GM23338 (cell line): ENCODE measurements at regions not wholly inside any gene's neighbourhood (a gene's known extent, or its start where the extent isn't known, plus 50 kb on each side); places are given as distances from the start of the nearest gene placed in this dataset.

Source experiments
- ATAC-seq: fragments of 200-7000 bp; cut with Tn5 transposase; 3 replicates; pipeline ENCODE4 v1.9.1; 2020
- DNase-seq: peaks from one replicate; pipeline ENCODE4 v3.0.0-alpha.2; 2015; ENCODE audit warnings: low spot score
- H2AFZ ChIP-seq: fragments of 200-600 bp; sonication (generic); 2 replicates; pipeline ENCODE4 v1.8.0; 2016; ENCODE audit warnings: antibody characterized with exemption, mild to moderate bottlenecking, moderate library complexity
- H3F3A ChIP-seq: fragments of 200-600 bp; sonication (generic); replicated peaks from 2 replicates; pipeline ENCODE4 v1.8.0; 2017; ENCODE audit warnings: antibody characterized with exemption, mixed run types, low read depth
- H3K27ac ChIP-seq: fragments of 200-600 bp; sonication (generic); 2 replicates; pipeline ENCODE4 v1.6.1; 2016; ENCODE audit warnings: low read depth
- H3K27me3 ChIP-seq: fragments of 200-600 bp; sonication (generic); 2 replicates; pipeline ENCODE4 v1.8.0; 2016; ENCODE audit warnings: mild to moderate bottlenecking, mixed run types, moderate library complexity; ENCODE audit not compliant: insufficient read depth
- H3K36me3 ChIP-seq: fragments of 200-600 bp; sonication (generic); 2 replicates; pipeline ENCODE4 v1.8.0; 2016; ENCODE audit warnings: mild to moderate bottlenecking; ENCODE audit not compliant: insufficient read depth
- H3K4me1 ChIP-seq: fragments of 200-600 bp; sonication (generic); 2 replicates; pipeline ENCODE4 v1.8.0; 2016; ENCODE audit warnings: mild to moderate bottlenecking, moderate library complexity; ENCODE audit not compliant: insufficient read depth
- H3K4me2 ChIP-seq: fragments of 200-600 bp; sonication (generic); 2 replicates; pipeline ENCODE4 v1.7.1; 2017; ENCODE audit warnings: mixed run types
- H3K4me3 ChIP-seq: fragments of 200-600 bp; sonication (generic); 2 replicates; pipeline ENCODE4 v1.6.1; 2016; ENCODE audit warnings: mixed run types
- H3K79me2 ChIP-seq: fragments of 200-600 bp; sonication (generic); replicated peaks from 2 replicates; pipeline ENCODE4 v1.8.0; 2017; ENCODE audit warnings: mild to moderate bottlenecking; ENCODE audit not compliant: insufficient read depth
- H3K9me2 ChIP-seq: fragments of 200-600 bp; sonication (generic); 2 replicates; pipeline ENCODE4 v1.8.0; 2017; ENCODE audit not compliant: insufficient read depth
- H4K20me1 ChIP-seq: fragments of 200-600 bp; sonication (generic); replicated peaks from 2 replicates; pipeline ENCODE4 v1.8.0; 2017; ENCODE audit warnings: mild to moderate bottlenecking; ENCODE audit not compliant: insufficient read depth
- H3K27ac Mint-ChIP-seq: 2 replicates; pipeline ENCODE4 v1.8.0; 2020; ENCODE audit warnings: inconsistent platforms, mild to moderate bottlenecking, moderate library complexity, mixed read lengths
- H3K27me3 Mint-ChIP-seq: 3 replicates; pipeline ENCODE4 v1.8.0; 2022; ENCODE audit warnings: low read depth, mild to moderate bottlenecking, moderate library complexity, mixed read lengths, inconsistent platforms; ENCODE audit not compliant: insufficient read depth, poor library complexity
- H3K36me3 Mint-ChIP-seq: 3 replicates; pipeline ENCODE4 v1.8.0; 2021; ENCODE audit warnings: low read depth, mild to moderate bottlenecking, inconsistent platforms, moderate library complexity, mixed read lengths
- H3K4me1 Mint-ChIP-seq: 3 replicates; pipeline ENCODE4 v1.8.0; 2020; ENCODE audit warnings: mild to moderate bottlenecking, inconsistent platforms, mixed read lengths
- H3K4me3 Mint-ChIP-seq: 3 replicates; pipeline ENCODE4 v1.8.0; 2021; ENCODE audit warnings: moderate library complexity, mild to moderate bottlenecking, inconsistent platforms, mixed read lengths
- H3K9me3 Mint-ChIP-seq: 3 replicates; pipeline ENCODE4 v1.8.0; 2020; ENCODE audit warnings: moderate library complexity, mild to moderate bottlenecking, inconsistent platforms, mixed read lengths
- CREB1 ChIP-seq: fragments of 250-450 bp; sonication (Bioruptor Pico); IDR thresholded peaks from 2 replicates; pipeline ENCODE4 v1.5.0; 2020; ENCODE audit warnings: low read depth, mild to moderate bottlenecking, moderate library complexity
- STAT1 ChIP-seq: IDR thresholded peaks from one replicate; pipeline ENCODE4 v1.6.1; 2016; ENCODE audit warnings: antibody characterized with exemption; ENCODE audit not compliant: unreplicated experiment
- TF ChIP-seq, protein P1 (sequence below): fragments of 250-450 bp; sonication (Bioruptor Pico); IDR thresholded peaks from 2 replicates; pipeline ENCODE4 v1.5.0; 2020; ENCODE audit warnings: mild to moderate bottlenecking, moderate library complexity
- TF ChIP-seq, protein P2 (sequence below): IDR thresholded peaks from 2 replicates; pipeline ENCODE4 v1.6.1; 2016; ENCODE audit warnings: antibody characterized with exemption
- TF ChIP-seq, protein P3 (sequence below), 2 experiments: fragments of 200-600 bp in 1 of 2; sonication (generic) in 1 of 2; conservative IDR thresholded peaks; 2 replicates each; pipeline versions ENCODE4 v1.5.1 to v1.6.1; 2016 to 2017; ENCODE audit warnings: antibody characterized with exemption in 2 of 2, low read depth in 2 of 2, mild to moderate bottlenecking in 2 of 2, moderate library complexity in 1 of 2

- TF ChIP-seq, protein P1, sequence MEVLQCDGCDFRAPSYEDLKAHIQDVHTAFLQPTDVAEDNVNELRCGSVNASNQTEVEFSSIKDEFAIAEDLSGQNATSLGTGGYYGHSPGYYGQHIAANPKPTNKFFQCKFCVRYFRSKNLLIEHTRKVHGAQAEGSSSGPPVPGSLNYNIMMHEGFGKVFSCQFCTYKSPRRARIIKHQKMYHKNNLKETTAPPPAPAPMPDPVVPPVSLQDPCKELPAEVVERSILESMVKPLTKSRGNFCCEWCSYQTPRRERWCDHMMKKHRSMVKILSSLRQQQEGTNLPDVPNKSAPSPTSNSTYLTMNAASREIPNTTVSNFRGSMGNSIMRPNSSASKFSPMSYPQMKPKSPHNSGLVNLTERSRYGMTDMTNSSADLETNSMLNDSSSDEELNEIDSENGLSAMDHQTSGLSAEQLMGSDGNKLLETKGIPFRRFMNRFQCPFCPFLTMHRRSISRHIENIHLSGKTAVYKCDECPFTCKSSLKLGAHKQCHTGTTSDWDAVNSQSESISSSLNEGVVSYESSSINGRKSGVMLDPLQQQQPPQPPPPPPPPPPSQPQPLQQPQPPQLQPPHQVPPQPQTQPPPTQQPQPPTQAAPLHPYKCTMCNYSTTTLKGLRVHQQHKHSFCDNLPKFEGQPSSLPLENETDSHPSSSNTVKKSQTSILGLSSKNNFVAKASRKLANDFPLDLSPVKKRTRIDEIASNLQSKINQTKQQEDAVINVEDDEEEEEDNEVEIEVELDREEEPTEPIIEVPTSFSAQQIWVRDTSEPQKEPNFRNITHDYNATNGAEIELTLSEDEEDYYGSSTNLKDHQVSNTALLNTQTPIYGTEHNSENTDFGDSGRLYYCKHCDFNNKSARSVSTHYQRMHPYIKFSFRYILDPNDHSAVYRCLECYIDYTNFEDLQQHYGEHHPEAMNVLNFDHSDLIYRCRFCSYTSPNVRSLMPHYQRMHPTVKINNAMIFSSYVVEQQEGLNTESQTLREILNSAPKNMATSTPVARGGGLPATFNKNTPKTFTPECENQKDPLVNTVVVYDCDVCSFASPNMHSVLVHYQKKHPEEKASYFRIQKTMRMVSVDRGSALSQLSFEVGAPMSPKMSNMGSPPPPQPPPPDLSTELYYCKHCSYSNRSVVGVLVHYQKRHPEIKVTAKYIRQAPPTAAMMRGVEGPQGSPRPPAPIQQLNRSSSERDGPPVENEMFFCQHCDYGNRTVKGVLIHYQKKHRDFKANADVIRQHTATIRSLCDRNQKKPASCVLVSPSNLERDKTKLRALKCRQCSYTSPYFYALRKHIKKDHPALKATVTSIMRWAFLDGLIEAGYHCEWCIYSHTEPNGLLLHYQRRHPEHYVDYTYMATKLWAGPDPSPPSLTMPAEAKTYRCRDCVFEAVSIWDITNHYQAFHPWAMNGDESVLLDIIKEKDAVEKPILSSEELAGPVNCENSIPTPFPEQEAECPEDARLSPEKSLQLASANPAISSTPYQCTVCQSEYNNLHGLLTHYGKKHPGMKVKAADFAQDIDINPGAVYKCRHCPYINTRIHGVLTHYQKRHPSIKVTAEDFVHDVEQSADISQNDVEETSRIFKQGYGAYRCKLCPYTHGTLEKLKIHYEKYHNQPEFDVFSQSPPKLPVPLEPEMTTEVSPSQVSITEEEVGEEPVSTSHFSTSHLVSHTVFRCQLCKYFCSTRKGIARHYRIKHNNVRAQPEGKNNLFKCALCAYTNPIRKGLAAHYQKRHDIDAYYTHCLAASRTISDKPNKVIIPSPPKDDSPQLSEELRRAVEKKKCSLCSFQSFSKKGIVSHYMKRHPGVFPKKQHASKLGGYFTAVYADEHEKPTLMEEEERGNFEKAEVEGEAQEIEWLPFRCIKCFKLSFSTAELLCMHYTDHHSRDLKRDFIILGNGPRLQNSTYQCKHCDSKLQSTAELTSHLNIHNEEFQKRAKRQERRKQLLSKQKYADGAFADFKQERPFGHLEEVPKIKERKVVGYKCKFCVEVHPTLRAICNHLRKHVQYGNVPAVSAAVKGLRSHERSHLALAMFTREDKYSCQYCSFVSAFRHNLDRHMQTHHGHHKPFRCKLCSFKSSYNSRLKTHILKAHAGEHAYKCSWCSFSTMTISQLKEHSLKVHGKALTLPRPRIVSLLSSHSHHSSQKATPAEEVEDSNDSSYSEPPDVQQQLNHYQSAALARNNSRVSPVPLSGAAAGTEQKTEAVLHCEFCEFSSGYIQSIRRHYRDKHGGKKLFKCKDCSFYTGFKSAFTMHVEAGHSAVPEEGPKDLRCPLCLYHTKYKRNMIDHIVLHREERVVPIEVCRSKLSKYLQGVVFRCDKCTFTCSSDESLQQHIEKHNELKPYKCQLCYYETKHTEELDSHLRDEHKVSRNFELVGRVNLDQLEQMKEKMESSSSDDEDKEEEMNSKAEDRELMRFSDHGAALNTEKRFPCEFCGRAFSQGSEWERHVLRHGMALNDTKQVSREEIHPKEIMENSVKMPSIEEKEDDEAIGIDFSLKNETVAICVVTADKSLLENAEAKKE (CRISPR knock-in tag) = no peak
- TF ChIP-seq STAT1 = no peak
- no peak for TF ChIP-seq CREB1 (CRISPR knock-in tag)
- TF ChIP-seq, protein P2, sequence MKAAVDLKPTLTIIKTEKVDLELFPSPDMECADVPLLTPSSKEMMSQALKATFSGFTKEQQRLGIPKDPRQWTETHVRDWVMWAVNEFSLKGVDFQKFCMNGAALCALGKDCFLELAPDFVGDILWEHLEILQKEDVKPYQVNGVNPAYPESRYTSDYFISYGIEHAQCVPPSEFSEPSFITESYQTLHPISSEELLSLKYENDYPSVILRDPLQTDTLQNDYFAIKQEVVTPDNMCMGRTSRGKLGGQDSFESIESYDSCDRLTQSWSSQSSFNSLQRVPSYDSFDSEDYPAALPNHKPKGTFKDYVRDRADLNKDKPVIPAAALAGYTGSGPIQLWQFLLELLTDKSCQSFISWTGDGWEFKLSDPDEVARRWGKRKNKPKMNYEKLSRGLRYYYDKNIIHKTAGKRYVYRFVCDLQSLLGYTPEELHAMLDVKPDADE = no peak
- TF ChIP-seq, protein P3, sequence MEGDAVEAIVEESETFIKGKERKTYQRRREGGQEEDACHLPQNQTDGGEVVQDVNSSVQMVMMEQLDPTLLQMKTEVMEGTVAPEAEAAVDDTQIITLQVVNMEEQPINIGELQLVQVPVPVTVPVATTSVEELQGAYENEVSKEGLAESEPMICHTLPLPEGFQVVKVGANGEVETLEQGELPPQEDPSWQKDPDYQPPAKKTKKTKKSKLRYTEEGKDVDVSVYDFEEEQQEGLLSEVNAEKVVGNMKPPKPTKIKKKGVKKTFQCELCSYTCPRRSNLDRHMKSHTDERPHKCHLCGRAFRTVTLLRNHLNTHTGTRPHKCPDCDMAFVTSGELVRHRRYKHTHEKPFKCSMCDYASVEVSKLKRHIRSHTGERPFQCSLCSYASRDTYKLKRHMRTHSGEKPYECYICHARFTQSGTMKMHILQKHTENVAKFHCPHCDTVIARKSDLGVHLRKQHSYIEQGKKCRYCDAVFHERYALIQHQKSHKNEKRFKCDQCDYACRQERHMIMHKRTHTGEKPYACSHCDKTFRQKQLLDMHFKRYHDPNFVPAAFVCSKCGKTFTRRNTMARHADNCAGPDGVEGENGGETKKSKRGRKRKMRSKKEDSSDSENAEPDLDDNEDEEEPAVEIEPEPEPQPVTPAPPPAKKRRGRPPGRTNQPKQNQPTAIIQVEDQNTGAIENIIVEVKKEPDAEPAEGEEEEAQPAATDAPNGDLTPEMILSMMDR (conservative IDR thresholded peaks at IDR 0.05; ENCODE audit: low read depth in 2 of 2) = no peak
Observed at GRCh38 chr5:57988813-57989212, 471.1 kb downstream of the PLK2 start (continued).

DNA sequence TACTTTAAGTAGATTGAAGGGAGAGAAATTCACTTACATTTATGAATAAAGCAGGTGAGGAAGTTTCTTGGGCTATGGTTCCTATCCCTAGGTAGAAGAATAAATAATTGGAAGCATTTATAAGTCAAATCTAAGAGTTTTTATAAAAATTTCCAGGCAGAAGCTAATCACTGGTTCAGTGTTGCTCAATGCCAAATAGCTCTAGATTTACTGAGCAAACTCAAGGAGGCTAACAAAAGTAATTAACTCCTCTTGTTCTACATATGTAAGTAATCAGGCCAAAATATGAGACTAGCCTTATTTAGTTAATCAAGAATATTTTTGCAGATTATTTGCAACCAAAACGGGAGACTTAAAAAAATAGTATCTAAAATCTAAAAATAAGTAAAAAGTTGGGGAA lies 472.3 kb downstream of the PLK2 start:
- no peak overlapping the region for H2AFZ ChIP-seq
- no peak overlapping the region for H3K4me3 Mint-ChIP-seq
- no peaks in the 10 kb centered on the region for H3K79me2 ChIP-seq
- no peaks in the 10 kb centered on the region for H3K36me3 ChIP-seq
- H3F3A ChIP-seq = no peaks in the 10 kb centered on the region
- ATAC-seq = no peak
- no peak for DNase-seq
- H3K9me2 ChIP-seq = no peaks in the 10 kb centered on the region
- no peak overlapping the region for H3K27ac Mint-ChIP-seq
- H3K4me3 ChIP-seq = no peak overlapping the region
- H3K27me3 ChIP-seq = no peaks in the 10 kb centered on the region
- no peaks in the 10 kb centered on the region for H3K36me3 Mint-ChIP-seq
- no peaks in the 10 kb centered on the region for H3K9me3 Mint-ChIP-seq
- H3K4me2 ChIP-seq = no peak overlapping the region
- H3K4me1 ChIP-seq = no peaks in the 10 kb centered on the region
- H3K4me1 Mint-ChIP-seq = no peaks in the 10 kb centered on the region; the same call in 2 of the 3 replicates
- H3K27ac ChIP-seq = no peak overlapping the region
- H3K27me3 Mint-ChIP-seq = no peaks in the 10 kb centered on the region
- no peaks in the 10 kb centered on the region for H4K20me1 ChIP-seq
- TF ChIP-seq, protein P1 (CRISPR knock-in tag) = no peak
- TF ChIP-seq, protein P2 = no peak
